Glomerular visceral epithelial cell (primary cell): ENCODE measurements at regions not wholly inside any gene's neighbourhood (a gene's known extent, or its start where the extent isn't known, plus 50 kb on each side); places are given as distances from the start of the nearest gene placed in this dataset.

Source experiments
- DNase-seq: peaks from one replicate; pipeline ENCODE4 v3.0.0-alpha.2; 2016; ENCODE audit errors: extremely low spot score

DNA sequence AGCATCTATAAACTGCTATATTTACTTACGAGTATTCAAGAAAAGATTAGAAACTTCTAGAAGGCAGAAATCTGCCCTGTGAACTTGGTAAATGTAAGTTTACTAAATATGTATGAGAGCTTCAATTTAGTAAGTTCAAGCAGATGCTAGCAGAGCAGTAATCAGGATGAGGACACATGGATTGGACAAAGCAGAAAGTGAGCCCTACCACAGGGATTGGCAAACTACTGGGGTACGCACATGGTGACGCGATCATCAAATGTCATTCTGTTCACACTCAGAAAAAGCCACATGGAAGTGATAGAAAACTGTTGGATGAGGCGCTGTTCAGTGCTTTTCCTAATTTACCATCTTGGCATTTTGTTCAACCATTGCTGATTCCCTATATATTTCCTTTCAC is 360.2 kb upstream of the ZNF385D start:
- no peak for DNase-seq

- DNase-seq = no peak
These were observed 362.4 kb upstream of the ZNF385D start for GRCh38 chr3:22113453-22113852.

DNA sequence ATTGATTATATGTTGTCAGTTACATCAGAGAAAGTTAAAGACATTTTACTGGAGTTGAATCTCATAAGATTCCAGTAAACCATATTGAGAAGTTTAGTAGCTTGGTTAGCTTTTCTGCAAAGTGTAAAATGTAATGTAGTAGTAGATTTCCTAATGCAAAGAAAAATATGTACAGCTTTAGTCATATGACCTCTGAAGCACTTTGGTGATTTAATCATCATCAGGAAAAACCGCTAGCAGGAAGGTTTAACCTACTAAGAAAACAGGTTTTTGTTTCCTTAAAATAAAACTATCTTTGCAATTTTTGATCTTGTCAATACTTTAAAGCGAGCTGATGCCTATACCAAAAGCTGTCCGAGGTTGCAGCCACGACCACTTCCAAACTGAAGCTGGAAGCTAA is 364.6 kb upstream of the ZNF385D start:
- DNase-seq = peak; percentile 1

GRCh38 chr3:22117091-22117490 is 366.1 kb upstream of the ZNF385D start:
- no peak for DNase-seq

GRCh38 chr3:22117751-22118346 is 366.8 kb upstream of the ZNF385D start:
- DNase-seq = peak; percentile 39

DNA sequence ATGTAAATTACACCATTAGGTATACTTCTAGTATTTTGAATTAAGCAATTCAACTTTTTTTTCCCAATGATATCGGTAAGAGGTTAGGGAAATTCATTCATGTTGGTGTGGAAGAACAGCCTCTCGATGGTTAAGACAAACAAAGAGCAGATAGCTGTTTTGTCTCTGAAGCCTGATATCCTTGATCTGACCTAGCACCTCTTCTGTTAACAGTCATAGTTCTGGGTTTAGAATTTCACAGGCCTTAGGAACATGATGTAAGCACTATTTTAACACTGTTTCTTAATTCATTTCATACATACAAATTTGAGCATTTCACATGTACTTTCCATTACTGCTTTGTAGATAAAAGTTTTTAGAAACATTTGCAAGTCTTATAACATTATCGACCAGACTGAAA is 367.5 kb upstream of the ZNF385D start:
- DNase-seq = no peak

DNA sequence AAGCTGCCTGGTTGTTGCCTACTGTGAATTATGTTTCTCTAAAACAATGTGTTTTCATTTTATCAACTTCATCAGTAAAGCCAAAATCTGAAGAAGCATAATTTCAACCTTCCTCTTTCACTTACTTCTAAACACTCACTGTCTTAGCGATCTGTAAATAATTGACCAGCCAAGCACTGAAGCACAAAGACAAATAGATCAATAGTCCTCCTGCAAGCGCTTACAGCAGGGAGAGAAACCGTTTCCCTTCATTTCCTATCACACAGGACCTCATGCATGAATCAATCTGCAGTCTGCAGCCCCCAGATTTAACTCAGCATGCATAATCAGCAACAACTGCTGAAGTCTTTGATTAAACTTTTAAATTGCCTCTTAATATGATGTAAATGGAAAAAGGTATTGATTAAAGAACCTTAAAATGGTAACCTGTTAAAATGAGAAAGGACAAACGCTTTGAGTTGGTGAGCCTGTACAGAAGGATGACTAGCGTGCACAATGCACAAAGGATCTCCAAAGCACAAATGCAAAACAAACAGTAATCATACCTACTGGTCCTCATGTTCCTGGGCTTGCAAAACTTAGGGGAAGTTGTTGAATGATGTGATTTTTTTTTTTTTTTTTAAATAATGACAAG is 370.2 kb upstream of the ZNF385D start:
- DNase-seq = no peak

DNA sequence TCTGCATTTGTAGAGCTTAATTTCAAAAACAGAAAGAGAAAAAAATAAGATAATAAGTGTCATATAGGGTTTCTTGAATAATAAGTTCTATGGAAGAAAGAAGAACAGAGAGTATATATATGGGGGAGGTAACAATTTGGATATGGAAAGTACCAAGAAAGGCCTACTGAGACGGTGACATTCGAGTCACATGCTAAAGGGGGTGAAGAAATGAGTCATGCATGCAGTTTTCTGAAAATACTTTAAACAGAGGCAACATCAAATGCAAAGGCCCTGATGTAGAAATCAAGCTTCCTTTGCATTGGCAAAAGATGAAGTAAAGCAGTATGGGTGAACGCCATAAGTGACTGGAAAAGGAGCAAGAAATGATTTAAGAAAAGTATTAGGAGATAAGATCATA is 371.6 kb upstream of the ZNF385D start:
- no peak for DNase-seq

DNA sequence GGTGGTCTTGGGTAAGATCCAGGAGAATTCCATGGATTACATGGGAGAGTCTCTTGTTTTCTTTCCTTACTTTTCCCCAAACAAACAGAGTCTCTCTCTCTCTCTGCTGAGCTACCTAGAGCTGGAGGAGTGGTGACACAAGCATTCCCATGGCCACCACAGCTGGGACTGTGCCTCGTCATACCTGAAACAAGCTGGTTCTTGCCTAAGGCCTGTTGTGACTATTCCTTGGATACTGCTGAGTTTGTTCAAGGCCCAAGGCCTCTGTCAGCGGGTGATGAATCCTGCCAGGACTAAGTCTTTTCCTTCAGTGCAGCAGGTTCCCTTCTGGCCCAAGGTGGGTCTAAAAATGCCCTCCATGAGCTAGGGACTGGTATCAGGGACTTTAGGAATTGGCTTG is 378.1 kb upstream of the ZNF385D start:
- no peak for DNase-seq

DNA sequence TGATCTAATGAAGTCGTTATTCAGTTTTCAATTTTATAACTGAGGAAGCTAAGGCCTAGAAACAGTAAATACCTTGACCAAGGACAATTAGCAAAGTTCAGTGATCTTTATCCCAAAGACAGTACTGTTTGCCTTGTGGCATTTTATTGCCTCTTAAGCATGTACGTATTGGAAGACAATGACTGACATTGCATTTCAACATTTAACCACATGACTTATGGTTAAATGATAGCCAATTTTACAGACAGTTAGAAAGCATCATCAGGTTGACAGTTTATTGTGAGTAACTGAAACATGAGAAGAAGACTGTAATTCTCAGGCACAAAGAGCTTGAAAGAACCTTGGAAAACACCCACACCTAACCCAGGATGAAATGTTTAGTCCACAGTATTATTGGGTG is 390.8 kb upstream of the ZNF385D start:
- no peak for DNase-seq

GRCh38 chr3:22147161-22147560 is 396.2 kb upstream of the ZNF385D start:
- DNase-seq = no peak

DNA sequence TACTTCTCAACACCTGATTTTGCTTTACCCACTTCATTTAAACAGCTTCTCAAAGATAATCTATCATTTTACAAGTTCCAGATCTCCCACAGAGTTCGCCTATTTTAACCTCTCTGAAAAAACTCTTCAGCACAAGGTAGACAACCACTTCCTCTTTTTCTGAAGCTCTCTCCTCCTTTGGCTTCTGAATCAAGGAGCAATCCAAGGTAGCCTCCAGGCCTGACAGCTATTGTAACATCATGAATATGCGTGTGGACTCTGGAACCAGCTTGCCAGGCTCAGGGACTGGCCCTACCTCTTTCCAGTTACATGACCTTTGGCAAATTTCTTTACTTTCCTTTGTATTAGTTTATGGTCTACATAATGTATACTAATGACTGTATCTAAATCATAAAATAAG is 405.9 kb upstream of the ZNF385D start:
- DNase-seq = no peak

DNA sequence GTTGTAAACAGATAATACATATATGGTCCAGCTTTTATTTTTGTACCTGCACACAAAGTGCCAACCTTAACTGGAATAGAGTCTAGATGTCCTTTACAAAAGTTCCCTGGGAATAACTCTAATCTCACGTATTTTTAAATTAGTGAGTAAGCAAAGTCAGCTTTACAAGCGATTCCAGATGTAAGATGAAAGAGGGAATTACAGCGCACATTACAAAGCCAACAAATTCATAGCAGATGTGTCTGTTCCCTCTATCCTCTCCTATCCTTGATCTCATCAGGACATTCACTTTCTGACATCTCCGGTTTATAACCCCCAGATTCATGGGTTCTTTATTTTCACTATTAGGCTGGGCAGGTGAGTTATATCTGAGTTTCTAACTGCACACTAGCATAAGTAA is 406.8 kb upstream of the ZNF385D start:
- no peak for DNase-seq

DNA sequence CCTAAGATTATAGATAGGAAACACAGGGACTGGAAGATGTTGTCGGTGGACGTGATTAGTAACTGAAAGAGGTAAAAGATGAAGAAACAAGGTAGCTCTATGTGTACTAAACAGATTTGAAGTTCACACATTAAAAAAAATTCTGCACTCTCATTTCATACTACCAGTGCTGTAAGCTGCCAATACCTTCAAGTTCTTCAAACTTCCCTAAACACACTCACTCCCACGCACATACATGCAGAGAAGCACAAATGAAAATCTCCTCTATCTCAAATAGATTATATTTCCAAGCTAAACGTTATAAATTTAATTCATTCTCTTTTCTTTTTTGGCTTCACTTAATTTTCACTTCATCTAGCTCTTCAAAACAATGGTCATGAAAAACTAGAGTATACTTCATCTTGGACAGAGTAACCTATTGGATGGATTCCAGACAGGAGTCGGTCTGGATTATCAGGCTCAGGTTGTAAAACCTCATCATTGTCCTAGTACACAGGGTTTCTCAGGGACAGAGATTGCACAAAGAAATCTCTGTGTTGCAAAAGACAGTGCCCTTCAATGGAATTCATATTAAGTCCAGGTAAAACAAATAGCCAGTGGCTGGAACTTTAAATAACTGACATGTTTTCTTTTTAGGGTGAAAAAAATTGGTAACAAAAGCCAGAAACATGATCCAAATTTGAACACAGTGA is 408.1 kb upstream of the ZNF385D start:
- no peak for DNase-seq

- DNase-seq = no peak
These were observed 410.3 kb upstream of the ZNF385D start for GRCh38 chr3:22161315-22161714.

DNA sequence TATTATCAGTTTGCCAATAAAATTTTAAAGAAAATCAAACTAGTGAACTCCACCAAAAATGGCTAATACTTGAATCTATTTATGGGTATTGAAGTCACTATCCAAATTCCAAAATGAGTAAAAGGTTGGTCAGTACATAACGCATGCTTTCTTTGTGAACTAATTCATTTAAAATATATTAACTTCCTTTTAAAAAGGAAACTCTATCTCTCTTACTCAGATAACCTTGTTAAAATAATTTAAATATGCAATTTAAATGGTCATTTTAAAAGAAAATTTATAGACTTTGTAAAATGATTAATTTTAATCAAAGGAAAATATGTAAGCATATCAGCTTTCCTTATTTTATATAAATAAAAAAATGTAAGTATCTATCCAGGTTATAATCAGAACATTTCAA is 419.4 kb upstream of the ZNF385D start:
- DNase-seq = no peak

GRCh38 chr3:22172964-22173363 is 422.0 kb upstream of the ZNF385D start:
- DNase-seq = no peak

GRCh38 chr3:22175947-22176346 is 424.9 kb upstream of the ZNF385D start:
- peak; percentile 6 for DNase-seq

DNA sequence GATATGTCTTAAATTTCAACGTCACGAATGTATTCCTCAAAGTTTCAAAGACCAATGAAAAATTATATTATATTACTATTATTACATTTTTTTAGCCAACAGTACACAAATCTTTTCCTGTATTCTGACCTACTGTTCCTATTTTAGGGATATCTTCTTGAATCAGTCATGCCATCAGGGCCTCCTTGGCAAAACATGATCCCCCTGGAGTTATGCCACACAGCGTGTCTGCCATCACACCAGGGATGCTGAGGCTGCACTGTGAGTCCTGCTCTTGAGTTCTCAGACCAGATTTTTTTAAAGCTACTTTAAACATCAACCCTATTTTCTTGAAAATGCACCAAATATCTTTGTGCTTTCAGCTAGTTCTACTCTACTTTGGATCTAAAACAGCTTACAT is 425.9 kb upstream of the ZNF385D start:
- DNase-seq = no peak

DNA sequence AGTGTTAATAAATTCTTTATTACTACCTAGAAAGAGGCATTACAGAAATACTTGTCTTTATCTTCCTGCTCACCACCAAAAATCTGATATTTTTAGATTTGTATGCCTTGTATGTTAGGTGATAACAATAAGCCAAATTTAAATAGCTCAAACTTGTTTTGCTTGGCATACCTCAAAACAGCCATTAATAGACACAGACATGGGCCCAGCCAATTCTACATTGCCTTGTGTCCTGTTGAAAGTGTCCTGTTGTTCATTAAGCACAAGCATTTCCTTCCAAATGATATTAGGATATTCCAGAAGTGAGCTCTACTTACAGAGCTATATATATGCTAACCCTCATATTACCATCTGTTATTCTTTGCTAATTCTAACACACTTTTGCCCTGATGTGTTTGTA is 438.6 kb upstream of the ZNF385D start:
- no peak for DNase-seq

DNA sequence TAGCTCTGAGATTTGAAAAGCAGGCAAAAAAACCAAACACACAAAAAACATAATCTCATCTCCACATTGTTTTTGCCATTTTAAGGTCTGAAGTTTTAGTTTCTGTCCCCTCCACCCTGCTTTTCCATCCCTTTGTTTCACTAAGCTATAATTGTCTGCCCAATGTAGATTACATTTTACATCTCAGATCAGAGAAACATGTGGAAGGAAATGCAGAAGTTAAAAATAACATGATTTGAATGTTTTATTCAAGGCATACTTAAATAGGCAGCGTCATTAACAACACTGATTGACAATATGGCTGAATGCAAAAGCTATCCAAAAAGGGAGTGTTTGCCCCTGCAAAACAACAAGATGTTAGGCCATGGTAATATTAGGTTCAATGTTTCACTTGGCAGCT is 448.1 kb upstream of the ZNF385D start:
- no peak for DNase-seq

GRCh38 chr3:22208844-22209243 is 457.8 kb upstream of the ZNF385D start:
- DNase-seq = no peak

- DNase-seq = no peak
These were observed 458.6 kb upstream of the ZNF385D start for GRCh38 chr3:22209578-22209977.

DNA sequence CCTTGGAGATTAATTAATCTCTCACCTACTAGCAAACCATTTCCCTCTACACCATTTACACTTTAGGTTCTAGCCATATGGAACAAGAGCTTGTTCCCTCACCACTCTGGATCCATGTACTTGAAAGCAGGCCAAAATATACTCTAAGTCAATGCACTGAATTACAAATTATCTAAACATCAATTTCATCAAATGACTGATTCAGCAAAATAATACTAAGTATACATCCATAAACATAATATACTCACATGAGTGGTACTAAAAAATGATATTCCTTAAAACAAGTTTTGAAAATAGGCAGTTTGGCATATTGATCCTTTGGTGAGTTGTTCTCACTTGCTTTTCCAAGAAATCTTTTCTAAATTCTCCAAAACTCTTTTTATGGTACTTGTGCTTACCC is 459.7 kb upstream of the ZNF385D start:
- DNase-seq = no peak
